ES-I3 (cell line): ENCODE measurements at regions not wholly inside any gene's neighbourhood (a gene's known extent, or its start where the extent isn't known, plus 50 kb on each side); places are given as distances from the start of the nearest gene placed in this dataset.

Experiments
- H3K36me3 ChIP-seq: 2 replicates; pipeline ENCODE4 v1.6.1; 2013; ENCODE audit warnings: mild to moderate bottlenecking, low read length, control low read depth, moderate library complexity; ENCODE audit not compliant: insufficient read depth
- H3K4me1 ChIP-seq: 2 replicates; pipeline ENCODE4 v1.6.1; 2013; ENCODE audit warnings: mild to moderate bottlenecking, control low read depth, low read length; ENCODE audit not compliant: insufficient read depth
- H3K9ac ChIP-seq: 2 replicates; pipeline ENCODE4 v1.6.1; 2013; ENCODE audit warnings: low read depth, mild to moderate bottlenecking, low read length, moderate library complexity
- H3K9me3 ChIP-seq: 2 replicates; pipeline ENCODE4 v1.6.1; 2013; ENCODE audit warnings: mild to moderate bottlenecking, low read length, moderate library complexity; ENCODE audit not compliant: control insufficient read depth, insufficient read depth

- Histone ChIP-seq H3K9ac (no peak overlapping the region), H3K36me3 (no peaks in the 10 kb centered on the region), H3K9me3 (0 out of 2 replicates have a peak, but pooled peaks cover 3% of the 10 kb centered on the region), H3K4me1 (no peaks in the 10 kb centered on the region)
Observed at GRCh38 chr10:10819206-10819856, 198.3 kb upstream of the CELF2 start.

- Histone ChIP-seq H3K36me3 (no peaks in the 10 kb centered on the region), H3K9ac (no peak overlapping the region), H3K9me3 (0 out of 2 replicates have a peak, but pooled peaks cover 3% of the 10 kb centered on the region), H3K4me1 (no peaks in the 10 kb centered on the region)
Observed at GRCh38 chr10:10821926-10822325, 195.7 kb upstream of the CELF2 start.

GRCh38 chr10:10824591-10825148 is 193.0 kb upstream of the CELF2 start:
- H3K9ac ChIP-seq: no peak overlapping the region
- H3K36me3 ChIP-seq: no peaks in the 10 kb centered on the region
- 0 out of 2 replicates have a peak, but pooled peaks cover 3% of the 10 kb centered on the region for H3K9me3 ChIP-seq
- H3K4me1 ChIP-seq: no peaks in the 10 kb centered on the region

GRCh38 chr10:10826125-10826524 is 191.5 kb upstream of the CELF2 start:
- H3K9ac ChIP-seq: no peak overlapping the region
- H3K4me1 ChIP-seq: no peaks in the 10 kb centered on the region
- no peaks in the 10 kb centered on the region for H3K36me3 ChIP-seq
- no peaks in the 10 kb centered on the region for H3K9me3 ChIP-seq

GRCh38 chr10:10828623-10829022 is 189.0 kb upstream of the CELF2 start:
- Histone ChIP-seq H3K9me3 (no peaks in the 10 kb centered on the region), H3K4me1 (no peaks in the 10 kb centered on the region), H3K36me3 (no peaks in the 10 kb centered on the region), H3K9ac (no peak overlapping the region)

GRCh38 chr10:10829576-10829975 is 188.1 kb upstream of the CELF2 start:
- H3K9me3 ChIP-seq: no peaks in the 10 kb centered on the region
- H3K36me3 ChIP-seq: no peaks in the 10 kb centered on the region
- no peaks in the 10 kb centered on the region for H3K4me1 ChIP-seq
- no peak overlapping the region for H3K9ac ChIP-seq

GRCh38 chr10:10830293-10830986 is 187.2 kb upstream of the CELF2 start:
- H3K9me3 ChIP-seq: no peaks in the 10 kb centered on the region
- H3K4me1 ChIP-seq: no peaks in the 10 kb centered on the region
- no peaks in the 10 kb centered on the region for H3K36me3 ChIP-seq
- H3K9ac ChIP-seq: no peak overlapping the region

GRCh38 chr10:10831085-10831484 is 186.6 kb upstream of the CELF2 start:
- no peak overlapping the region for H3K9ac ChIP-seq
- no peaks in the 10 kb centered on the region for H3K9me3 ChIP-seq
- H3K36me3 ChIP-seq: no peaks in the 10 kb centered on the region
- no peaks in the 10 kb centered on the region for H3K4me1 ChIP-seq

GRCh38 chr10:10833955-10834354 is 183.7 kb upstream of the CELF2 start:
- Histone ChIP-seq H3K4me1 (no peaks in the 10 kb centered on the region), H3K9ac (no peak overlapping the region), H3K36me3 (no peaks in the 10 kb centered on the region), H3K9me3 (no peaks in the 10 kb centered on the region; the same call in 1 of the 2 replicates)

GRCh38 chr10:10844251-10844650 is 173.4 kb upstream of the CELF2 start:
- Histone ChIP-seq H3K9me3 (no peaks in the 10 kb centered on the region; the same call in 1 of the 2 replicates), H3K9ac (no peak overlapping the region), H3K4me1 (peaks cover 9% of the 10 kb centered on the region; the same call in 1 of the 2 replicates), H3K36me3 (no peaks in the 10 kb centered on the region)

GRCh38 chr10:10845185-10845584 is 172.5 kb upstream of the CELF2 start:
- Histone ChIP-seq H3K9ac (no peak overlapping the region), H3K36me3 (no peaks in the 10 kb centered on the region), H3K9me3 (no peaks in the 10 kb centered on the region), H3K4me1 (peaks cover 9% of the 10 kb centered on the region; the same call in 1 of the 2 replicates)

GRCh38 chr10:10845826-10846503 is 171.7 kb upstream of the CELF2 start:
- H3K9me3 ChIP-seq: no peaks in the 10 kb centered on the region
- no peak overlapping the region for H3K9ac ChIP-seq
- H3K36me3 ChIP-seq: no peaks in the 10 kb centered on the region
- H3K4me1 ChIP-seq: peaks cover 9% of the 10 kb centered on the region; the same call in 1 of the 2 replicates

GRCh38 chr10:10846504-10846900 is 171.2 kb upstream of the CELF2 start:
- Histone ChIP-seq H3K9me3 (no peaks in the 10 kb centered on the region), H3K4me1 (peaks cover 9% of the 10 kb centered on the region; the same call in 1 of the 2 replicates), H3K36me3 (no peaks in the 10 kb centered on the region), H3K9ac (no peak overlapping the region)

GRCh38 chr10:10847387-10847786 is 170.3 kb upstream of the CELF2 start:
- no peak overlapping the region for H3K9ac ChIP-seq
- no peaks in the 10 kb centered on the region for H3K36me3 ChIP-seq
- H3K9me3 ChIP-seq: no peaks in the 10 kb centered on the region
- peaks cover 9% of the 10 kb centered on the region; the same call in 1 of the 2 replicates for H3K4me1 ChIP-seq
